Lung (tissue), 11 donors: ENCODE measurements at regions not wholly inside any gene's neighbourhood (a gene's known extent, or its start where the extent isn't known, plus 50 kb on each side); places are given as distances from the start of the nearest gene placed in this dataset.

Source experiments
- ATAC-seq: fragments of 200-7000 bp; cut with Tn5 transposase; one replicate; pipeline ENCODE4 v1.9.1; 2020; ENCODE audit warnings: moderate number of reproducible peaks; ENCODE audit not compliant: insufficient read depth, low FRiP score
- DNase-seq, 3 donors: peaks; one replicate each; pipeline ENCODE4 v3.0.0-alpha.2; 2013 to 2017
- H3K27ac ChIP-seq, 2 donors: one replicate each; pipeline ENCODE4 v1.5.1; 2013; ENCODE audit warnings: mild to moderate bottlenecking in 2 of 2, moderate library complexity in 2 of 2, control low read depth in 1 of 2, inconsistent platforms in 1 of 2, low read depth in 1 of 2, low read length in 1 of 2
- H3K27me3 ChIP-seq, 3 donors: one replicate each; pipeline ENCODE4 v1.5.1; 2013; ENCODE audit warnings: low read length in 2 of 3; ENCODE audit not compliant: control insufficient read depth in 3 of 3, insufficient read depth in 3 of 3
- H3K36me3 ChIP-seq, 4 donors: one replicate each; pipeline ENCODE4 v1.5.1; 2013; ENCODE audit warnings: low read length in 4 of 4, mild to moderate bottlenecking in 1 of 4, moderate library complexity in 1 of 4; ENCODE audit not compliant: control insufficient read depth in 4 of 4, insufficient read depth in 4 of 4
- H3K4me1 ChIP-seq, 5 donors: one replicate each; pipeline ENCODE4 v1.5.1; 2013; ENCODE audit warnings: low read length in 5 of 5, mild to moderate bottlenecking in 2 of 5, moderate library complexity in 1 of 5; ENCODE audit not compliant: control insufficient read depth in 5 of 5, insufficient read depth in 5 of 5
- H3K4me3 ChIP-seq: one replicate; pipeline ENCODE4 v1.5.1; 2013; ENCODE audit warnings: mild to moderate bottlenecking, control low read depth, moderate library complexity
- H3K9ac ChIP-seq, 2 donors: one replicate each; pipeline ENCODE4 v1.5.1; 2013; ENCODE audit warnings: low read length in 2 of 2, control low read depth in 1 of 2; ENCODE audit not compliant: insufficient read depth in 1 of 2
- H3K9me3 ChIP-seq, 4 donors: one replicate each; pipeline ENCODE4 v1.5.1; 2013; ENCODE audit warnings: low read length in 3 of 4, mild to moderate bottlenecking in 1 of 4, moderate library complexity in 1 of 4; ENCODE audit not compliant: control insufficient read depth in 4 of 4, insufficient read depth in 3 of 4
- CTCF ChIP-seq: IDR thresholded peaks from 2 replicates; pipeline ENCODE4 v1.5.1; 2012; ENCODE audit warnings: mild to moderate bottlenecking; ENCODE audit errors: control extremely low read depth, extremely low read depth
- WGBS, 2 donors: extraction: QIAGEN DNeasy Blood & Tissue Kit; methylation state at CpG; one replicate each; pipeline ENCODE4 v1.1.7; 2013; 5-methylcytosine and 5-hydroxymethylcytosine counted together
- donor health status: control.
- donor health status: control.
- donor health status: Bipolar disorder and iron deficiency.
- donor health status: healthy.
- donor health status: DM: yes; HTN: yes; CAD: no.

GRCh38 chr6:45758787-45759471 lies 256.7 kb downstream of the CLIC5 start:
- 75 to 78% methylated on average over 15 of the region's 15 CpGs for WGBS, 2 donors
- no peaks in the 10 kb centered on the region for H3K27me3 ChIP-seq
- H3K36me3 ChIP-seq: no peaks in the 10 kb centered on the region
- H3K4me1 ChIP-seq: peaks cover 0 to 8% (median 1%) of the 10 kb centered on the region in 5 donors
- no peak overlapping the region for H3K4me3 ChIP-seq
- no peak for TF ChIP-seq CTCF
- no peak for ATAC-seq
- H3K9ac ChIP-seq: no peak overlapping the region
- no peak overlapping the region for H3K27ac ChIP-seq
- no peaks in the 10 kb centered on the region for H3K9me3 ChIP-seq
- DNase-seq: no peak

GRCh38 chr6:45757443-45758130 lies 258.1 kb downstream of the CLIC5 start:
- Histone ChIP-seq H3K4me3 (no peak overlapping the region), H3K27ac (no peak overlapping the region), H3K9me3 (no peaks in the 10 kb centered on the region), H3K36me3 (no peaks in the 10 kb centered on the region), H3K4me1 (peaks cover 0 to 8% (median 1%) of the 10 kb centered on the region in 5 donors), H3K27me3 (no peaks in the 10 kb centered on the region), H3K9ac (no peak overlapping the region)
- 85 to 90% methylated on average over 3 of the region's 3 CpGs for WGBS, 2 donors
- ATAC-seq (no peak), DNase-seq (peak in 2 of 3 donors; percentile 30 to 38)
- TF ChIP-seq CTCF: no peak

- no peaks in the 10 kb centered on the region for H3K27me3 ChIP-seq
- no peaks in the 10 kb centered on the region for H3K9me3 ChIP-seq
- WGBS, 2 donors: 57 to 74% methylated on average over 3 of the region's 3 CpGs
- H3K27ac ChIP-seq: no peak overlapping the region
- no peak for TF ChIP-seq CTCF
- H3K4me3 ChIP-seq: no peak overlapping the region
- DNase-seq: peak in 2 of 3 donors; percentile 10 to 37
- no peak for ATAC-seq
- H3K9ac ChIP-seq: no peak overlapping the region
- H3K4me1 ChIP-seq: peaks cover 0 to 8% (median 1%) of the 10 kb centered on the region in 5 donors
- H3K36me3 ChIP-seq: no peaks in the 10 kb centered on the region
These were observed 259.1 kb downstream of the CLIC5 start for GRCh38 chr6:45756606-45757005.
